ENCODE measurements at regions not wholly inside any gene's neighbourhood (a gene's known extent, or its start where the extent isn't known, plus 50 kb on each side); places are given as distances from the start of the nearest gene placed in this dataset.
"Not testable (repeated sequence)": the region's sequence is repeated elsewhere in the genome, so short reads cannot be mapped to it uniquely, and the experiment has no call there.

- DNase-seq (ENCODE audit: low read depth in 3 of 3, low spot score in 2 of 3): no peak
Observed at GRCh38 chr1:185478877-185479276, 161.8 kb upstream of the IVNS1ABP start.

GRCh38 chr1:185477638-185478580 lies 160.9 kb upstream of the IVNS1ABP start:
- DNase-seq (ENCODE audit: low read depth in 3 of 3, low spot score in 2 of 3): no peak

- DNase-seq (ENCODE audit: low read depth in 3 of 3, low spot score in 2 of 3): no peak
Observed at GRCh38 chr1:185474440-185475149, 157.6 kb upstream of the IVNS1ABP start.

GRCh38 chr1:185473186-185473585 lies 156.1 kb upstream of the IVNS1ABP start:
- DNase-seq (ENCODE audit: low read depth in 3 of 3, low spot score in 2 of 3): no peak

GRCh38 chr1:185468626-185469025 lies 151.6 kb upstream of the IVNS1ABP start:
- no peak for DNase-seq (ENCODE audit: low read depth in 3 of 3, low spot score in 2 of 3)

GRCh38 chr1:185467122-185467521 lies 150.1 kb upstream of the IVNS1ABP start:
- DNase-seq (ENCODE audit: low read depth in 3 of 3, low spot score in 2 of 3): no peak

- no peak for DNase-seq (ENCODE audit: low read depth in 3 of 3, low spot score in 2 of 3)
Observed at GRCh38 chr1:185464777-185465176, 147.7 kb upstream of the IVNS1ABP start.

GRCh38 chr1:185463433-185463832 lies 146.4 kb upstream of the IVNS1ABP start:
- DNase-seq (ENCODE audit: low read depth in 3 of 3, low spot score in 2 of 3): no peak

GRCh38 chr1:185463011-185463410 lies 146.0 kb upstream of the IVNS1ABP start:
- no peak for DNase-seq (ENCODE audit: low read depth in 3 of 3, low spot score in 2 of 3)

- not testable (repeated sequence) for DNase-seq (ENCODE audit: low read depth in 3 of 3, low spot score in 2 of 3)
Observed at GRCh38 chr1:185460723-185461122, 143.7 kb upstream of the IVNS1ABP start.

GRCh38 chr1:185459141-185459540 lies 142.1 kb upstream of the IVNS1ABP start:
- no peak for DNase-seq (ENCODE audit: low read depth in 3 of 3, low spot score in 2 of 3)

- DNase-seq (ENCODE audit: low read depth in 3 of 3, low spot score in 2 of 3): no peak
Observed at GRCh38 chr1:185458670-185459069, 141.6 kb upstream of the IVNS1ABP start.

- DNase-seq (ENCODE audit: low read depth in 3 of 3, low spot score in 2 of 3): no peak
Observed at GRCh38 chr1:185453496-185454192, 136.6 kb upstream of the IVNS1ABP start.

- no peak for DNase-seq (ENCODE audit: low read depth in 3 of 3, low spot score in 2 of 3)
Observed at GRCh38 chr1:185450917-185451316, 133.9 kb upstream of the IVNS1ABP start.

GRCh38 chr1:185450060-185450788 lies 133.2 kb upstream of the IVNS1ABP start:
- DNase-seq (ENCODE audit: low read depth in 3 of 3, low spot score in 2 of 3): no peak

GRCh38 chr1:185449378-185450059 lies 132.5 kb upstream of the IVNS1ABP start:
- no peak for DNase-seq (ENCODE audit: low read depth in 3 of 3, low spot score in 2 of 3)

GRCh38 chr1:185448591-185449186 lies 131.6 kb upstream of the IVNS1ABP start:
- DNase-seq (ENCODE audit: low read depth in 3 of 3, low spot score in 2 of 3): no peak

GRCh38 chr1:185446131-185446530 lies 129.1 kb upstream of the IVNS1ABP start:
- DNase-seq (ENCODE audit: low read depth in 3 of 3, low spot score in 2 of 3): no peak

- DNase-seq (ENCODE audit: low read depth in 3 of 3, low spot score in 2 of 3): no peak
Observed at GRCh38 chr1:185445594-185445993, 128.6 kb upstream of the IVNS1ABP start.

- DNase-seq (ENCODE audit: low read depth in 3 of 3, low spot score in 2 of 3): no peak
Observed at GRCh38 chr1:185444676-185445075, 127.6 kb upstream of the IVNS1ABP start.

All from right renal cortex interstitium (tissue), 3 donors.